ENCODE measurements at regions not wholly inside any gene's neighbourhood (a gene's known extent, or its start where the extent isn't known, plus 50 kb on each side); places are given as distances from the start of the nearest gene placed in this dataset.

GRCh38 chr6:92944132-92944531, 475.2 kb downstream of the EPHA7 start:
- TF ChIP-seq CTCF (IDR thresholded peaks at IDR 0.05) (no peak), RCOR1 (IDR thresholded peaks at IDR 0.05; ENCODE audit: low read depth, low read length) (no peak), MAX (IDR thresholded peaks at IDR 0.05) (no peak), BHLHE40 (IDR thresholded peaks at IDR 0.05; ENCODE audit: low read depth, low read length) (no peak), RAD21 (conservative IDR thresholded peaks at IDR 0.05 in 1 of 2, IDR thresholded peaks at IDR 0.05 in 1 of 2) (no peak), EP300 (IDR thresholded peaks at IDR 0.05) (no peak)
- TF ChIP-seq, protein P1, sequence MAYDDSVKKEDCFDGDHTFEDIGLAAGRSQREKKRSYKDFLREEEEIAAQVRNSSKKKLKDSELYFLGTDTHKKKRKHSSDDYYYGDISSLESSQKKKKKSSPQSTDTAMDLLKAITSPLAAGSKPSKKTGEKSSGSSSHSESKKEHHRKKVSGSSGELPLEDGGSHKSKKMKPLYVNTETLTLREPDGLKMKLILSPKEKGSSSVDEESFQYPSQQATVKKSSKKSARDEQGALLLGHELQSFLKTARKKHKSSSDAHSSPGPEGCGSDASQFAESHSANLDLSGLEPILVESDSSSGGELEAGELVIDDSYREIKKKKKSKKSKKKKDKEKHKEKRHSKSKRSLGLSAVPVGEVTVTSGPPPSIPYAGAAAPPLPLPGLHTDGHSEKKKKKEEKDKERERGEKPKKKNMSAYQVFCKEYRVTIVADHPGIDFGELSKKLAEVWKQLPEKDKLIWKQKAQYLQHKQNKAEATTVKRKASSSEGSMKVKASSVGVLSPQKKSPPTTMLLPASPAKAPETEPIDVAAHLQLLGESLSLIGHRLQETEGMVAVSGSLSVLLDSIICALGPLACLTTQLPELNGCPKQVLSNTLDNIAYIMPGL (CRISPR knock-in tag; IDR thresholded peaks at IDR 0.05; ENCODE audit: borderline replicate concordance) = no peak
